Activated naive CD8-positive, alpha-beta T cell treated with anti-CD3 and anti-CD28 coated beads for 36 hours (primary cell): ENCODE measurements at regions not wholly inside any gene's neighbourhood (a gene's known extent, or its start where the extent isn't known, plus 50 kb on each side); places are given as distances from the start of the nearest gene placed in this dataset.

ENCODE experiments used
- DNase-seq: peaks from one replicate; pipeline ENCODE4 v3.0.0; 2021
- H3K27ac Mint-ChIP-seq: one replicate; pipeline ENCODE4 v1.8.0; 2022; ENCODE audit warnings: mild to moderate bottlenecking, moderate library complexity, mixed read lengths
- H3K27me3 Mint-ChIP-seq: one replicate; pipeline ENCODE4 v1.8.0; 2022; ENCODE audit warnings: mild to moderate bottlenecking, mixed read lengths
- H3K36me3 Mint-ChIP-seq: one replicate; pipeline ENCODE4 v1.8.0; 2021; ENCODE audit warnings: mild to moderate bottlenecking, mixed read lengths
- H3K4me1 Mint-ChIP-seq: one replicate; pipeline ENCODE4 v1.8.0; 2021; ENCODE audit warnings: mixed read lengths
- H3K4me3 Mint-ChIP-seq: one replicate; pipeline ENCODE4 v1.8.0; 2022; ENCODE audit warnings: mild to moderate bottlenecking, moderate library complexity, mixed read lengths
- H3K9me3 Mint-ChIP-seq: one replicate; pipeline ENCODE4 v1.8.0; 2022; ENCODE audit warnings: mixed read lengths

GRCh38 chr2:155377931-155378444 lies 679.5 kb downstream of the KCNJ3 start:
- H3K36me3 Mint-ChIP-seq: no peaks in the 10 kb centered on the region
- no peak for DNase-seq
- no peak overlapping the region for H3K27ac Mint-ChIP-seq
- H3K4me3 Mint-ChIP-seq: no peak overlapping the region
- no peaks in the 10 kb centered on the region for H3K4me1 Mint-ChIP-seq
- H3K27me3 Mint-ChIP-seq: no peaks in the 10 kb centered on the region
- no peaks in the 10 kb centered on the region for H3K9me3 Mint-ChIP-seq

GRCh38 chr2:155377266-155377680 lies 678.8 kb downstream of the KCNJ3 start:
- Mint-ChIP-seq H3K9me3 (no peaks in the 10 kb centered on the region), H3K36me3 (no peaks in the 10 kb centered on the region), H3K4me1 (no peaks in the 10 kb centered on the region), H3K27ac (no peak overlapping the region), H3K4me3 (no peak overlapping the region), H3K27me3 (no peaks in the 10 kb centered on the region)
- DNase-seq: no peak

GRCh38 chr2:155372969-155373368 lies 674.5 kb downstream of the KCNJ3 start:
- Mint-ChIP-seq H3K36me3 (no peaks in the 10 kb centered on the region), H3K4me3 (no peak overlapping the region), H3K27me3 (no peaks in the 10 kb centered on the region), H3K4me1 (no peaks in the 10 kb centered on the region), H3K27ac (no peak overlapping the region), H3K9me3 (no peaks in the 10 kb centered on the region)
- no peak for DNase-seq

- Mint-ChIP-seq H3K4me3 (no peak overlapping the region), H3K9me3 (no peaks in the 10 kb centered on the region), H3K27me3 (no peaks in the 10 kb centered on the region), H3K27ac (no peak overlapping the region), H3K4me1 (no peaks in the 10 kb centered on the region), H3K36me3 (no peaks in the 10 kb centered on the region)
- no peak for DNase-seq
Measured at GRCh38 chr2:155368934-155369333, 670.4 kb downstream of the KCNJ3 start.

GRCh38 chr2:155364766-155365165 lies 666.3 kb downstream of the KCNJ3 start:
- no peak overlapping the region for H3K4me3 Mint-ChIP-seq
- no peaks in the 10 kb centered on the region for H3K36me3 Mint-ChIP-seq
- H3K27ac Mint-ChIP-seq: no peak overlapping the region
- H3K4me1 Mint-ChIP-seq: no peaks in the 10 kb centered on the region
- no peak for DNase-seq
- H3K27me3 Mint-ChIP-seq: no peaks in the 10 kb centered on the region
- H3K9me3 Mint-ChIP-seq: no peaks in the 10 kb centered on the region

GRCh38 chr2:155363349-155363888 lies 664.9 kb downstream of the KCNJ3 start:
- no peak for DNase-seq

GRCh38 chr2:155357172-155357571 lies 658.7 kb downstream of the KCNJ3 start:
- no peak overlapping the region for H3K27ac Mint-ChIP-seq
- DNase-seq: no peak

More at GRCh38 chr2:155363349-155363888, 664.9 kb downstream of the KCNJ3 start:
- no peaks in the 10 kb centered on the region for H3K4me1 Mint-ChIP-seq
- peaks cover 5% of the 10 kb centered on the region for H3K9me3 Mint-ChIP-seq
- H3K36me3 Mint-ChIP-seq: no peaks in the 10 kb centered on the region
- H3K4me3 Mint-ChIP-seq: no peak overlapping the region
- H3K27ac Mint-ChIP-seq: no peak overlapping the region
- no peaks in the 10 kb centered on the region for H3K27me3 Mint-ChIP-seq

GRCh38 chr2:155356250-155356649 lies 657.8 kb downstream of the KCNJ3 start:
- H3K9me3 Mint-ChIP-seq: peaks cover 7% of the 10 kb centered on the region
- no peak overlapping the region for H3K4me3 Mint-ChIP-seq
- H3K4me1 Mint-ChIP-seq: no peaks in the 10 kb centered on the region
- no peaks in the 10 kb centered on the region for H3K36me3 Mint-ChIP-seq
- H3K27me3 Mint-ChIP-seq: no peaks in the 10 kb centered on the region
- no peak for DNase-seq
- no peak overlapping the region for H3K27ac Mint-ChIP-seq

More at GRCh38 chr2:155357172-155357571, 658.7 kb downstream of the KCNJ3 start:
- H3K27me3 Mint-ChIP-seq: no peaks in the 10 kb centered on the region
- no peak overlapping the region for H3K4me3 Mint-ChIP-seq
- no peaks in the 10 kb centered on the region for H3K4me1 Mint-ChIP-seq
- H3K36me3 Mint-ChIP-seq: no peaks in the 10 kb centered on the region
- peaks cover 7% of the 10 kb centered on the region for H3K9me3 Mint-ChIP-seq

- Mint-ChIP-seq H3K4me3 (no peak overlapping the region), H3K4me1 (no peaks in the 10 kb centered on the region), H3K27me3 (no peaks in the 10 kb centered on the region), H3K36me3 (no peaks in the 10 kb centered on the region), H3K27ac (no peak overlapping the region), H3K9me3 (peaks cover 1% of the 10 kb centered on the region)
- no peak for DNase-seq
Measured at GRCh38 chr2:155350783-155351580, 652.5 kb downstream of the KCNJ3 start.

- no peak for DNase-seq
- Mint-ChIP-seq H3K4me3 (no peak overlapping the region), H3K27me3 (no peaks in the 10 kb centered on the region), H3K9me3 (no peaks in the 10 kb centered on the region), H3K36me3 (no peaks in the 10 kb centered on the region), H3K27ac (no peak overlapping the region), H3K4me1 (no peaks in the 10 kb centered on the region)
Measured at GRCh38 chr2:155332016-155332415, 633.5 kb downstream of the KCNJ3 start.

- Mint-ChIP-seq H3K36me3 (no peaks in the 10 kb centered on the region), H3K4me1 (no peaks in the 10 kb centered on the region), H3K27me3 (no peaks in the 10 kb centered on the region), H3K4me3 (no peak overlapping the region), H3K27ac (no peak overlapping the region), H3K9me3 (no peaks in the 10 kb centered on the region)
- no peak for DNase-seq
Measured at GRCh38 chr2:155320236-155320635, 621.7 kb downstream of the KCNJ3 start.

GRCh38 chr2:155318710-155319109 lies 620.2 kb downstream of the KCNJ3 start:
- Mint-ChIP-seq H3K27ac (no peak overlapping the region), H3K27me3 (no peaks in the 10 kb centered on the region), H3K4me3 (no peak overlapping the region), H3K4me1 (no peaks in the 10 kb centered on the region), H3K9me3 (no peaks in the 10 kb centered on the region), H3K36me3 (no peaks in the 10 kb centered on the region)
- DNase-seq: no peak

- no peaks in the 10 kb centered on the region for H3K4me1 Mint-ChIP-seq
- H3K36me3 Mint-ChIP-seq: no peaks in the 10 kb centered on the region
- no peak overlapping the region for H3K27ac Mint-ChIP-seq
- no peaks in the 10 kb centered on the region for H3K9me3 Mint-ChIP-seq
- no peak for DNase-seq
- H3K4me3 Mint-ChIP-seq: no peak overlapping the region
- H3K27me3 Mint-ChIP-seq: no peaks in the 10 kb centered on the region
Measured at GRCh38 chr2:155315768-155316167, 617.3 kb downstream of the KCNJ3 start.

- Mint-ChIP-seq H3K27ac (no peak overlapping the region), H3K4me3 (no peak overlapping the region), H3K4me1 (no peaks in the 10 kb centered on the region), H3K27me3 (no peaks in the 10 kb centered on the region), H3K9me3 (no peaks in the 10 kb centered on the region), H3K36me3 (no peaks in the 10 kb centered on the region)
- DNase-seq: no peak
Measured at GRCh38 chr2:155310589-155310988, 612.1 kb downstream of the KCNJ3 start.

GRCh38 chr2:155309483-155309882 lies 611.0 kb downstream of the KCNJ3 start:
- Mint-ChIP-seq H3K36me3 (no peaks in the 10 kb centered on the region), H3K27me3 (no peaks in the 10 kb centered on the region), H3K27ac (no peak overlapping the region), H3K9me3 (no peaks in the 10 kb centered on the region), H3K4me3 (no peak overlapping the region), H3K4me1 (no peaks in the 10 kb centered on the region)
- DNase-seq: no peak
